GM21515 (cell line): ENCODE measurements at regions not wholly inside any gene's neighbourhood (a gene's known extent, or its start where the extent isn't known, plus 50 kb on each side); places are given as distances from the start of the nearest gene placed in this dataset.
"Not testable (repeated sequence)": the region's sequence is repeated elsewhere in the genome, so short reads cannot be mapped to it uniquely, and the experiment has no call there.

Experiments used
- ATAC-seq: cut with Tn5 transposase; IDR thresholded peaks from one replicate; pipeline ENCODE4 v1.9.1; 2021; ENCODE audit not compliant: unreplicated experiment

GRCh38 chr6:103001724-103002123 lies 1608.2 kb downstream of the GRIK2 start:
- ATAC-seq: no peak

GRCh38 chr6:103000688-103001087 lies 1607.2 kb downstream of the GRIK2 start:
- no peak for ATAC-seq

GRCh38 chr6:102995491-102995890 lies 1602.0 kb downstream of the GRIK2 start:
- ATAC-seq: no peak

GRCh38 chr6:102994866-102995265 lies 1601.4 kb downstream of the GRIK2 start:
- ATAC-seq: no peak

GRCh38 chr6:102986086-102986485 lies 1592.6 kb downstream of the GRIK2 start:
- peak; percentile 69 for ATAC-seq

- ATAC-seq: no peak
These were observed 1590.8 kb downstream of the GRIK2 start for GRCh38 chr6:102984357-102984756.

- ATAC-seq: no peak
These were observed 1588.0 kb downstream of the GRIK2 start for GRCh38 chr6:102981490-102982015.

GRCh38 chr6:102980951-102981350 lies 1587.4 kb downstream of the GRIK2 start:
- no peak for ATAC-seq

GRCh38 chr6:102961902-102962301 lies 1568.4 kb downstream of the GRIK2 start:
- ATAC-seq: no peak

GRCh38 chr6:102950967-102951366 lies 1557.5 kb downstream of the GRIK2 start:
- no peak for ATAC-seq

- ATAC-seq: no peak
These were observed 1551.0 kb downstream of the GRIK2 start for GRCh38 chr6:102944475-102944874.

- no peak for ATAC-seq
These were observed 1548.7 kb downstream of the GRIK2 start for GRCh38 chr6:102942206-102942605.

- no peak for ATAC-seq
These were observed 1543.5 kb downstream of the GRIK2 start for GRCh38 chr6:102936959-102937358.

GRCh38 chr6:102928109-102928508 lies 1534.6 kb downstream of the GRIK2 start:
- ATAC-seq: no peak

- ATAC-seq: no peak
These were observed 1524.7 kb downstream of the GRIK2 start for GRCh38 chr6:102918161-102918560.

GRCh38 chr6:102911571-102911970 lies 1518.1 kb downstream of the GRIK2 start:
- ATAC-seq: no peak

GRCh38 chr6:102910701-102911139 lies 1517.2 kb downstream of the GRIK2 start:
- not testable (repeated sequence) for ATAC-seq

GRCh38 chr6:102907181-102907580 lies 1513.7 kb downstream of the GRIK2 start:
- ATAC-seq: no peak

- ATAC-seq: no peak
These were observed 1509.0 kb downstream of the GRIK2 start for GRCh38 chr6:102902471-102902870.

- ATAC-seq: no peak
These were observed 1502.2 kb downstream of the GRIK2 start for GRCh38 chr6:102895683-102896082.

GRCh38 chr6:102885165-102885564 lies 1491.7 kb downstream of the GRIK2 start:
- ATAC-seq: no peak

- ATAC-seq: no peak
These were observed 1459.9 kb downstream of the GRIK2 start for GRCh38 chr6:102853249-102853955.

GRCh38 chr6:102848796-102849195 lies 1455.3 kb downstream of the GRIK2 start:
- no peak for ATAC-seq
